K562 (cell line): ENCODE measurements at regions not wholly inside any gene's neighbourhood (a gene's known extent, or its start where the extent isn't known, plus 50 kb on each side); places are given as distances from the start of the nearest gene placed in this dataset.

ENCODE experiments used
- ATAC-seq: fragments of 200-7000 bp; cut with Tn5 transposase; 3 replicates; pipeline ENCODE4 v1.9.1; 2020; ENCODE audit warnings: moderate library complexity
- BruUV-seq: library from RNA; stranded (reverse); fragments of 400-500 nt; replicated peaks from 2 replicates; lab custom pipeline; 2021; lab: Mats Ljungman, UMichigan
- CTCF ChIA-PET: fragments of 300-600 bp; formaldehyde crosslinking; extraction: SDS; loops from one replicate; lab custom pipeline; 2021; ENCODE audit warnings: low intra/inter-chr PET ratio; lab: Yijun Ruan, JAX
- POLR2A ChIA-PET: fragments of 300-600, 350-650 bp; sonication (Branson Sonifier 250); formaldehyde crosslinking; extraction: SDS; loops from one replicate; lab custom pipeline; 2021; ENCODE audit warnings: antibody characterized with exemption, inconsistent platforms; lab: Yijun Ruan, JAX
- DNase-seq, 4 experiments: peaks; one replicate each; pipeline versions ENCODE4 v3.0.0 to v3.0.0-alpha.2; 2011 to 2018; ENCODE audit warnings: low spot score in 3 of 4, mixed read lengths in 3 of 4; ENCODE audit errors: extremely low read depth in 1 of 4
- FAIRE-seq: peaks from 2 replicates; lab custom pipeline; 2011; peaks lifted over from hg19 to GRCh38; lab: Jason Lieb, UNC
- H2AFZ ChIP-seq: 2 replicates; pipeline ENCODE4 v1.6.0; 2011; ENCODE audit warnings: low read depth, low read length, control low read depth, inconsistent platforms
- H3K27ac ChIP-seq: fragments of 200-600 bp; 3 replicates; pipeline ENCODE4 v1.8.0; 2011; ENCODE audit warnings: low read depth, mild to moderate bottlenecking, control low read depth, inconsistent platforms, low read length, moderate library complexity, mixed read lengths; ENCODE audit errors: extremely low read depth
- H3K27me3 ChIP-seq, 2 experiments: fragments of 300-600 bp in 1 of 2; 2 replicates in 1 of 2; 3 replicates in 1 of 2; pipeline versions ENCODE4 v1.6.0 to v1.8.0; 2011; ENCODE audit warnings: inconsistent platforms in 2 of 2, low read length in 2 of 2, mild to moderate bottlenecking in 1 of 2, mixed read lengths in 1 of 2, moderate library complexity in 1 of 2; ENCODE audit not compliant: control insufficient read depth in 2 of 2, insufficient read depth in 2 of 2
- H3K36me3 ChIP-seq: fragments of 300-600 bp; 3 replicates; pipeline ENCODE4 v1.8.0; 2011; ENCODE audit warnings: mild to moderate bottlenecking, low read length, inconsistent platforms; ENCODE audit not compliant: control insufficient read depth, insufficient read depth
- H3K4me1 ChIP-seq, 2 experiments: fragments of 200-600 bp in 1 of 2; replicated peaks in 1 of 2; 2 replicates in 1 of 2; 3 replicates in 1 of 2; pipeline versions ENCODE4 v1.5.1 to v1.8.0; 2011; ENCODE audit warnings: inconsistent platforms in 2 of 2, low read length in 2 of 2, mild to moderate bottlenecking in 1 of 2, mixed read lengths in 1 of 2, moderate library complexity in 1 of 2; ENCODE audit not compliant: control insufficient read depth in 2 of 2, insufficient read depth in 2 of 2
- H3K4me2 ChIP-seq: 2 replicates; pipeline ENCODE4 v1.6.1; 2011; ENCODE audit warnings: low read length, control low read depth, inconsistent platforms, mixed read lengths; ENCODE audit not compliant: insufficient read depth
- H3K4me3 ChIP-seq: fragments of 200-600 bp; sonication (generic), shearing (Covaris generic); 2 replicates; pipeline ENCODE4 v1.5.1; 2016; ENCODE audit warnings: control low read depth, inconsistent platforms
- H3K79me2 ChIP-seq: fragments of 200-600 bp; 3 replicates; pipeline ENCODE4 v1.8.0; 2011; ENCODE audit warnings: low read length, inconsistent platforms; ENCODE audit not compliant: control insufficient read depth, insufficient read depth
- H3K9ac ChIP-seq, 2 experiments: 2 replicates each; pipeline versions ENCODE4 v1.6.0 to v1.6.1; 2011; ENCODE audit warnings: low read depth in 2 of 2, low read length in 2 of 2, control low read depth in 1 of 2, inconsistent platforms in 1 of 2, mild to moderate bottlenecking in 1 of 2, mixed read lengths in 1 of 2; ENCODE audit not compliant: insufficient read depth in 1 of 2
- H3K9me1 ChIP-seq: one replicate; pipeline ENCODE4 v1.6.0; 2011; ENCODE audit warnings: inconsistent platforms, mild to moderate bottlenecking, low read length, moderate library complexity; ENCODE audit not compliant: control insufficient read depth, insufficient read depth
- H3K9me3 ChIP-seq: replicated peaks from 2 replicates; pipeline ENCODE4 v1.5.1; 2011; ENCODE audit warnings: low read depth, low read length, inconsistent platforms; ENCODE audit not compliant: control insufficient read depth, insufficient read depth
- H4K20me1 ChIP-seq: replicated peaks from 2 replicates; pipeline ENCODE4 v1.6.1; 2011; ENCODE audit warnings: low read length, inconsistent platforms, mixed read lengths; ENCODE audit not compliant: control insufficient read depth, insufficient read depth
- HOXB6 ChIP-seq: fragments of 250-450 bp; sonication (Bioruptor Pico); IDR thresholded peaks from 2 replicates; pipeline ENCODE4 v1.5.1; 2022; ENCODE audit warnings: mild to moderate bottlenecking, borderline replicate concordance
- NR1H2 ChIP-seq: sonication (generic); formaldehyde crosslinking; IDR thresholded peaks from 2 replicates; pipeline ENCODE4 v1.4.0; 2020; ENCODE audit warnings: mild to moderate bottlenecking, missing genetic modification reagents
- PPARD ChIP-seq: fragments of 250-450 bp; sonication (Bioruptor Pico); IDR thresholded peaks from 2 replicates; pipeline ENCODE4 v1.8.0; 2022; ENCODE audit warnings: inconsistent platforms, mild to moderate bottlenecking, moderate library complexity
- SIN3A ChIP-seq, 2 experiments: fragments of 150-350 bp in 1 of 2; IDR thresholded peaks; 2 replicates each; pipeline ENCODE4 v1.6.1; 2011 to 2016; ENCODE audit warnings: borderline replicate concordance in 2 of 2, low read depth in 2 of 2, low read length in 2 of 2, mild to moderate bottlenecking in 2 of 2, moderate library complexity in 2 of 2; ENCODE audit not compliant: control insufficient read depth in 1 of 2
- THRAP3 ChIP-seq: fragments of 450-650 bp; IDR thresholded peaks from 2 replicates; pipeline ENCODE4 v1.6.1; 2016; ENCODE audit warnings: mild to moderate bottlenecking, inconsistent platforms, borderline replicate concordance
- ZNF57 ChIP-seq: fragments of 450-650 bp; formaldehyde crosslinking; IDR thresholded peaks from 2 replicates; pipeline ENCODE4 v1.4.0; 2020; ENCODE audit warnings: mild to moderate bottlenecking, moderate library complexity
- WGBS: fragments of 100-300 bp; shearing (Covaris generic); methylation state at CpG from one replicate; pipeline ENCODE4 v1.1.6; 2016; ENCODE audit warnings: low coverage, mixed read lengths; ENCODE audit not compliant: insufficient coverage; ENCODE audit errors: missing lambda C conversion rate; 5-methylcytosine and 5-hydroxymethylcytosine counted together
- in situ Hi-C: fragments of 300-500 bp; cut with MboI; formaldehyde crosslinking; loops from 4 replicates; pipeline ENCODE4 v1.15.0; 2018; ENCODE audit warnings: inconsistent platforms, mixed read lengths
- intact Hi-C: fragments of 100-400 bp; cut with micrococcal nuclease; formaldehyde crosslinking; loops from 2 replicates; pipeline ENCODE4 v1.14.2; 2022
- TF ChIP-seq, protein P1 (sequence below): sonication (generic); formaldehyde crosslinking; IDR thresholded peaks from 2 replicates; pipeline ENCODE4 v1.8.1; 2022; ENCODE audit warnings: missing genetic modification reagents
- TF ChIP-seq, protein P2 (sequence below): sonication (generic); formaldehyde crosslinking; IDR thresholded peaks from 2 replicates; pipeline ENCODE4 v1.8.0; 2022; ENCODE audit warnings: mild to moderate bottlenecking, missing genetic modification reagents
- TF ChIP-seq, protein P3 (sequence below): fragments of 250-450 bp; sonication (Bioruptor Pico); IDR thresholded peaks from 2 replicates; pipeline ENCODE4 v1.4.0; 2020; ENCODE audit warnings: mild to moderate bottlenecking, moderate library complexity

DNA sequence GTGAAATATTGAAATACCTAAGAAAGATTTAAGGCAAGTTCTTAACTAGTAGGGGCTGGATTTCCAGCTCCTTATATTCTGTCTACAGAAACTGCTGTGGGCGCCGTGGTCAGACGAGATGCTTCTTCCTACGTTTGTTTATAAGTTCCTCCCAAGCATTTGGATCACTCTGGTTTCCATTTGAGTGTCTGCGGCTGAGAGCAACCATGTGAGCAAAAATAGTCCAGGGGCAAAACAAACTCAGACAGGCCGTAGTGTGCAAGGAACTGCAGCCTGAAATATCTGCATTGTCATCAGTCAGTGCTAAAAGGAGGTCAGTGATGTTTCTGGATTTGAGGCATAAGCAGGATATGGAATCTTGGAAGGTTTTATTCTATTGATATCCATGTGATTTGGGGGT, 485.9 kb upstream of the JAG1 start (continued):
- TF ChIP-seq, protein P1, sequence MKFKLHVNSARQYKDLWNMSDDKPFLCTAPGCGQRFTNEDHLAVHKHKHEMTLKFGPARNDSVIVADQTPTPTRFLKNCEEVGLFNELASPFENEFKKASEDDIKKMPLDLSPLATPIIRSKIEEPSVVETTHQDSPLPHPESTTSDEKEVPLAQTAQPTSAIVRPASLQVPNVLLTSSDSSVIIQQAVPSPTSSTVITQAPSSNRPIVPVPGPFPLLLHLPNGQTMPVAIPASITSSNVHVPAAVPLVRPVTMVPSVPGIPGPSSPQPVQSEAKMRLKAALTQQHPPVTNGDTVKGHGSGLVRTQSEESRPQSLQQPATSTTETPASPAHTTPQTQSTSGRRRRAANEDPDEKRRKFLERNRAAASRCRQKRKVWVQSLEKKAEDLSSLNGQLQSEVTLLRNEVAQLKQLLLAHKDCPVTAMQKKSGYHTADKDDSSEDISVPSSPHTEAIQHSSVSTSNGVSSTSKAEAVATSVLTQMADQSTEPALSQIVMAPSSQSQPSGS (CRISPR knock-in tag): no peak
- TF ChIP-seq NR1H2 (CRISPR knock-in tag) (no peak), ZNF57 (CRISPR knock-in tag) (no peak)

DNA sequence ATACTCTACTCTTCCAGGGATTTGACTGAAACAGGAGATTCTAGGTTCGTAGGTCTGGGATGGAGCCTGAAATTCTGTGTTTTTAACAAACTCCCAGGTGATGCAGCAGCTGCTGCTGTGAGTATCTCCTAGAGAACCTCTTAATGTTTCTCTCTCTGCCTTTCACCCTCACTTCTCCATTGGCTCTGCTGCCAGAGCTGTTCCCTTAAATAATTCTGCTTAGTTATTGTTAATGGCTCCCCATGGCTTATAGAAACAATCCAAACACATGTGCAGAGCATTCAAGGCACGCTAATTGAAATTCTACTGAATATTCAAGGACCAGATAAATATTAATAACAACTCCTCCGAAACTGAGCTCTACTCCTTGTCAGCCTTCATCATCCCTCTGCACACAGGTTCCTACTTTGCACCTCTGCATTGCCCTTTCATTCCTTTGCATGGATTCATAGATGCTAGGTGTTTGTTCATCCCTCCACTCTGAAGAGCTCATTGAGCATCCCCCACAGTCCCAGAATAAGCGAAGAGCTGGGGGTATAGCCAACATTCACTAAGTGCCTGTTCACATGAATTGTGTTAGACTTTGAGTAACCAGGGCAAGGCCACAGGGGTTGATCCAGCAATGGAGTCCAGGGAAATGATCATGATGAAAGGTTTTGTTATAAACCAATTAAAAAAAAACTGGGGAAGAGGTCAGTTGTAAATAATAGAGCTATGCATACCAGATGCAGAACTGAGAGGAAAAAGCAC, 488.4 kb upstream of the JAG1 start:
- Histone ChIP-seq H3K9ac (no peak overlapping the region), H3K9me3 (no peaks in the 10 kb centered on the region), H3K4me2 (no peak overlapping the region), H3K9me1 (no peaks in the 10 kb centered on the region), H4K20me1 (no peaks in the 10 kb centered on the region), H3K27me3 (no peaks in the 10 kb centered on the region), H3K4me1 (no peaks in the 10 kb centered on the region), H3K36me3 (no peaks in the 10 kb centered on the region), H3K79me2 (no peaks in the 10 kb centered on the region), H2AFZ (no peak overlapping the region), H3K4me3 (no peak overlapping the region), H3K27ac (no peak overlapping the region)
- 3% methylated on average over 3 of the region's 4 CpGs for WGBS
- in situ Hi-C loops (no loop called here), intact Hi-C loops (no loop called here)
- ChIA-PET CTCF (no interaction called here), POLR2A (no interaction called here)
- FAIRE-seq (no peak), ATAC-seq (no peak), DNase-seq (no peak)
- BruUV-seq: no TSS peak
- TF ChIP-seq SIN3A (IDR thresholded peaks at IDR 0.05; ENCODE audit: borderline replicate concordance in 2 of 2, control insufficient read depth in 1 of 2, low read depth in 2 of 2, low read length in 2 of 2): no peak
- no peak for TF ChIP-seq THRAP3
- no peak for TF ChIP-seq PPARD (CRISPR knock-in tag)
- TF ChIP-seq, protein P2, sequence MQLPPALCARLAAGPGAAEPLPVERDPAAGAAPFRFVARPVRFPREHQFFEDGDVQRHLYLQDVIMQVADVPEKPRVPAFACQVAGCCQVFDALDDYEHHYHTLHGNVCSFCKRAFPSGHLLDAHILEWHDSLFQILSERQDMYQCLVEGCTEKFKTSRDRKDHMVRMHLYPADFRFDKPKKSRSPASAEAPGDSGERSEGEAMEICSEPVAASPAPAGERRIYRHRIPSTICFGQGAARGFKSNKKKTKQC (CRISPR knock-in tag): no peak
- TF ChIP-seq, protein P3, sequence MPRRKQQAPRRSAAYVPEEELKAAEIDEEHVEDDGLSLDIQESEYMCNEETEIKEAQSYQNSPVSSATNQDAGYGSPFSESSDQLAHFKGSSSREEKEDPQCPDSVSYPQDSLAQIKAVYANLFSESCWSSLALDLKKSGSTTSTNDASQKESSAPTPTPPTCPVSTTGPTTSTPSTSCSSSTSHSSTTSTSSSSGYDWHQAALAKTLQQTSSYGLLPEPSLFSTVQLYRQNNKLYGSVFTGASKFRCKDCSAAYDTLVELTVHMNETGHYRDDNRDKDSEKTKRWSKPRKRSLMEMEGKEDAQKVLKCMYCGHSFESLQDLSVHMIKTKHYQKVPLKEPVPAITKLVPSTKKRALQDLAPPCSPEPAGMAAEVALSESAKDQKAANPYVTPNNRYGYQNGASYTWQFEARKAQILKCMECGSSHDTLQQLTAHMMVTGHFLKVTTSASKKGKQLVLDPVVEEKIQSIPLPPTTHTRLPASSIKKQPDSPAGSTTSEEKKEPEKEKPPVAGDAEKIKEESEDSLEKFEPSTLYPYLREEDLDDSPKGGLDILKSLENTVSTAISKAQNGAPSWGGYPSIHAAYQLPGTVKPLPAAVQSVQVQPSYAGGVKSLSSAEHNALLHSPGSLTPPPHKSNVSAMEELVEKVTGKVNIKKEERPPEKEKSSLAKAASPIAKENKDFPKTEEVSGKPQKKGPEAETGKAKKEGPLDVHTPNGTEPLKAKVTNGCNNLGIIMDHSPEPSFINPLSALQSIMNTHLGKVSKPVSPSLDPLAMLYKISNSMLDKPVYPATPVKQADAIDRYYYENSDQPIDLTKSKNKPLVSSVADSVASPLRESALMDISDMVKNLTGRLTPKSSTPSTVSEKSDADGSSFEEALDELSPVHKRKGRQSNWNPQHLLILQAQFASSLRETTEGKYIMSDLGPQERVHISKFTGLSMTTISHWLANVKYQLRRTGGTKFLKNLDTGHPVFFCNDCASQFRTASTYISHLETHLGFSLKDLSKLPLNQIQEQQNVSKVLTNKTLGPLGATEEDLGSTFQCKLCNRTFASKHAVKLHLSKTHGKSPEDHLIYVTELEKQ: no peak
- TF ChIP-seq HOXB6 (CRISPR knock-in tag): no peak
